ENCODE measurements at regions not wholly inside any gene's neighbourhood (a gene's known extent, or its start where the extent isn't known, plus 50 kb on each side); places are given as distances from the start of the nearest gene placed in this dataset.
"Not testable (repeated sequence)": the region's sequence is repeated elsewhere in the genome, so short reads cannot be mapped to it uniquely, and the experiment has no call there.

DNA sequence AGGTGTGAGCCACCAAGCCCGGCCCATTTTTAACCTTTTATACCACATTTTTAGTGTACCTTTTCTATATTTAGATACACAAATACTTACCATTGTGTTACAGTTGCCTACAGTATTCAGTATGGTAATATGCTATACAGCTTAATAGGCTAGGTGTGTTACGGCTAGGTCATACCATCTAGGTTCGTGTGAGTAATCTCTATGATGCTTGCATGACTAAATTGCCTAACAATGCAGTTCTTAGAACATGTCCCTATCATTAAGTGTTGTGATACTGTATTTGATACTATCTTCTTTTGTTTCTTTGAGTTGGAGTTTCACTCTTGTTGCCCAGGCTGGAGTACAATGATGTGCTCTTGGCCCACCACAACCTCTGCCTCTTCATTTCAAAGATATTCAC, 387.7 kb upstream of the SASH1 start:
- DNase-seq (no peak), FAIRE-seq (no peak)
- no peaks in the 10 kb centered on the region for H3K9me3 ChIP-seq (ENCODE audit: control insufficient read depth in 2 of 3, insufficient read depth in 1 of 3, low read length in 3 of 3)
- H3K4me3 ChIP-seq (ENCODE audit: low read length in 3 of 3), result no peak overlapping the region
- intact Hi-C loops (cut with DNase I), result no loop called here
- H3K36me3 ChIP-seq (ENCODE audit: control insufficient read depth in 2 of 3, insufficient read depth in 3 of 3, low read length in 3 of 3), result no peaks in the 10 kb centered on the region
- peaks cover 0 to 3% (median 3%) of the 10 kb centered on the region in 3 donors for H3K4me1 ChIP-seq (ENCODE audit: control insufficient read depth in 2 of 3, insufficient read depth in 2 of 3, low read depth in 1 of 3, low read length in 3 of 3)
- TF ChIP-seq, protein P1, sequence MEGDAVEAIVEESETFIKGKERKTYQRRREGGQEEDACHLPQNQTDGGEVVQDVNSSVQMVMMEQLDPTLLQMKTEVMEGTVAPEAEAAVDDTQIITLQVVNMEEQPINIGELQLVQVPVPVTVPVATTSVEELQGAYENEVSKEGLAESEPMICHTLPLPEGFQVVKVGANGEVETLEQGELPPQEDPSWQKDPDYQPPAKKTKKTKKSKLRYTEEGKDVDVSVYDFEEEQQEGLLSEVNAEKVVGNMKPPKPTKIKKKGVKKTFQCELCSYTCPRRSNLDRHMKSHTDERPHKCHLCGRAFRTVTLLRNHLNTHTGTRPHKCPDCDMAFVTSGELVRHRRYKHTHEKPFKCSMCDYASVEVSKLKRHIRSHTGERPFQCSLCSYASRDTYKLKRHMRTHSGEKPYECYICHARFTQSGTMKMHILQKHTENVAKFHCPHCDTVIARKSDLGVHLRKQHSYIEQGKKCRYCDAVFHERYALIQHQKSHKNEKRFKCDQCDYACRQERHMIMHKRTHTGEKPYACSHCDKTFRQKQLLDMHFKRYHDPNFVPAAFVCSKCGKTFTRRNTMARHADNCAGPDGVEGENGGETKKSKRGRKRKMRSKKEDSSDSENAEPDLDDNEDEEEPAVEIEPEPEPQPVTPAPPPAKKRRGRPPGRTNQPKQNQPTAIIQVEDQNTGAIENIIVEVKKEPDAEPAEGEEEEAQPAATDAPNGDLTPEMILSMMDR (IDR thresholded peaks at IDR 0.05; ENCODE audit: borderline replicate concordance, extremely low read depth, insufficient read depth), result no peak
- H3K27me3 ChIP-seq (ENCODE audit: control insufficient read depth, insufficient read depth, low read length), result no peaks in the 10 kb centered on the region
- H3K27ac ChIP-seq (ENCODE audit: low read depth in 2 of 2, low read length in 2 of 2), result no peak overlapping the region
- no peak overlapping the region for H3K9ac ChIP-seq (ENCODE audit: low read length in 3 of 3)

DNA sequence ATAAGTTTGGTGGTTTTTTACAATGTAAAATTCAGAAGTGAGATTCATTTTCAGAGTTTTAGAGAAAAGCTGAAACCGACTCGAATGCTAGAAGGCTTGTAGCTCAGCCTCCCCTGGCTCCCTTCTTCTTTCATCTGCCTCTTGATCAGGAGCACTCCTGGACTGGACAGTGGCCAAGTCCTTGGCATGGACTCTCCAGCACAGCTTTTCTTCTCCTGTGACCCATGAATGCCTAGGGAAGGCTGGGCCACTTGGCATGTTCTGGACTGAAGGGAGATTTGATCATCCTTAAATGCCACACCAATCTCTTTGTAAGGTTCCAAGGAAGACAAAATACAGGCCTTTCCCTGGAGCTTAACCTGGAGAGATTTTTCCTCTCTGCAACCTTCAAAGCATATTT, 384.0 kb upstream of the SASH1 start:
- no peak overlapping the region for H3K27ac ChIP-seq (ENCODE audit: low read depth in 2 of 2, low read length in 2 of 2)
- FAIRE-seq (no peak), DNase-seq (no peak)
- no peak overlapping the region for H3K9ac ChIP-seq (ENCODE audit: low read length in 3 of 3)
- intact Hi-C loops (cut with DNase I), result no loop called here
- H3K4me1 ChIP-seq (ENCODE audit: control insufficient read depth in 2 of 3, insufficient read depth in 2 of 3, low read depth in 1 of 3, low read length in 3 of 3), result peaks cover 0 to 3% (median 0%) of the 10 kb centered on the region in 3 donors
- TF ChIP-seq, protein P1 (IDR thresholded peaks at IDR 0.05; ENCODE audit: borderline replicate concordance, extremely low read depth, insufficient read depth), result no peak
- H3K36me3 ChIP-seq (ENCODE audit: control insufficient read depth in 2 of 3, insufficient read depth in 3 of 3, low read length in 3 of 3), result no peaks in the 10 kb centered on the region
- H3K27me3 ChIP-seq (ENCODE audit: control insufficient read depth, insufficient read depth, low read length), result no peaks in the 10 kb centered on the region
- no peaks in the 10 kb centered on the region for H3K9me3 ChIP-seq (ENCODE audit: control insufficient read depth in 2 of 3, insufficient read depth in 1 of 3, low read length in 3 of 3)
- no peak overlapping the region for H3K4me3 ChIP-seq (ENCODE audit: low read length in 3 of 3)

DNA sequence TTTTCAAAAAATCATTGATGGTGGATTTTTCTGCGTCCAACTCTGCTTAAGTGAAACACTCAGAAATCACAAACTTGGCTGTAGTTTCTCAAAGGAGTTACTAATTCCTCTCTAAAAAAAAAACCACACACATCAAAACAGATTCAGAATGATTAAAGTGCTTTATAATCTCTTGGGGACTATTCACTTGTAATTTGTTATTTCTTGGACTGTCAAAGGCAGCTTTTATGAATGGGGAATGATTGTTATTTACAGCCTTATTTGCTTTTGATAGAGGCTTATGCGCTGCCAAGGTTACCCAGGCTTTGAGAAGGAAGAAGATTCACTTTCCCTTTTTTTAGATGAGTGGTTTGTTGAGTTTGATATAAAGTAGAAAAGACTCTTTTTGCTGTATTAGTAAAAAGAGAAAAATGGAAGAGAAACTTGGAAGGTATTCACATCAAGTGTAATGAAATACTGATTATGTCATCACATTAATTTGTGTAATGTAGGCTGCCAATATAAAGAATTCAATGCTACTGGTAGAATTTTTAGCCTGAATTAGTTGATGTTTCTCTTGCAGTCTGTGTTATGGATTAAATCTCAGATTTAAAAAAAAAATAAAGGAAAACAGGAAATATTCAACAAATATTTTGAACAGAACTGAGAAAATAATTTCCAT, 381.0 kb upstream of the SASH1 start:
- TF ChIP-seq, protein P1 (IDR thresholded peaks at IDR 0.05; ENCODE audit: borderline replicate concordance, extremely low read depth, insufficient read depth), result no peak
- Histone ChIP-seq H3K27ac (ENCODE audit: low read depth in 2 of 2, low read length in 2 of 2) (no peak overlapping the region), H3K9ac (ENCODE audit: low read length in 3 of 3) (no peak overlapping the region), H3K27me3 (ENCODE audit: control insufficient read depth, insufficient read depth, low read length) (no peaks in the 10 kb centered on the region), H3K36me3 (ENCODE audit: control insufficient read depth in 2 of 3, insufficient read depth in 3 of 3, low read length in 3 of 3) (no peaks in the 10 kb centered on the region), H3K4me1 (ENCODE audit: control insufficient read depth in 2 of 3, insufficient read depth in 2 of 3, low read depth in 1 of 3, low read length in 3 of 3) (peaks cover 0 to 3% (median 0%) of the 10 kb centered on the region in 3 donors), H3K9me3 (ENCODE audit: control insufficient read depth in 2 of 3, insufficient read depth in 1 of 3, low read length in 3 of 3) (no peaks in the 10 kb centered on the region), H3K4me3 (ENCODE audit: low read length in 3 of 3) (no peak overlapping the region)
- intact Hi-C loops (cut with DNase I), result no loop called here
- DNase-seq, result no peak
- FAIRE-seq, result no peak

DNA sequence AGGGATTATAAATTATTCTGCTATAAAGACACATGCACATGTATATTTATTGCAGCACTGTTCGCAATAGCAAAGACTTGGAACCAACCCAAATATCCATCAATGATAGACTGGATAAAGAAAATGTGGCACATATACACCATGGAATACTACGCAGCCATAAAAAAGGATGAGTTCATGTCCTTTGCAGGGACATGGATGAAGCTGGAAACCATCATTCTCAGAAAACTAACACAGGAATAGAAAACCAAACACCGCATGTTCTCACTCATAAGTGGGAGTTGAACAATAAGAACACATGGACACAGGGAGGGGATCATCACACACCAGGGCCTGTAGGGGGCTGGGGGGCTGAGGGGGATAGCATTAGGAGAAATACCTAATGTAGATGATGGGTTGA, 377.2 kb upstream of the SASH1 start:
- H3K9me3 ChIP-seq (ENCODE audit: control insufficient read depth in 2 of 3, insufficient read depth in 1 of 3, low read length in 3 of 3); FAIRE-seq; H3K9ac ChIP-seq (ENCODE audit: low read length in 3 of 3); H3K27me3 ChIP-seq (ENCODE audit: control insufficient read depth, insufficient read depth, low read length); H3K27ac ChIP-seq (ENCODE audit: low read depth in 2 of 2, low read length in 2 of 2); intact Hi-C loops (cut with DNase I); H3K4me3 ChIP-seq (ENCODE audit: low read length in 3 of 3); H3K4me1 ChIP-seq (ENCODE audit: control insufficient read depth in 2 of 3, insufficient read depth in 2 of 3, low read depth in 1 of 3, low read length in 3 of 3); H3K36me3 ChIP-seq (ENCODE audit: control insufficient read depth in 2 of 3, insufficient read depth in 3 of 3, low read length in 3 of 3); DNase-seq: not testable (repeated sequence)

Data from kidney (tissue), 13 donors.